Endodermal cell (in vitro differentiated cells): ENCODE measurements at regions not wholly inside any gene's neighbourhood (a gene's known extent, or its start where the extent isn't known, plus 50 kb on each side); places are given as distances from the start of the nearest gene placed in this dataset.

Experiments used
- DNase-seq: peaks from one replicate; pipeline ENCODE4 v3.0.0-alpha.2; 2017
- H3K27ac ChIP-seq: 2 replicates; pipeline ENCODE4 v1.5.1; 2013; ENCODE audit warnings: mild to moderate bottlenecking, low read depth, low read length, moderate library complexity
- H3K27me3 ChIP-seq: 2 replicates; pipeline ENCODE4 v1.6.1; 2013; ENCODE audit warnings: mild to moderate bottlenecking, low read length, moderate library complexity; ENCODE audit not compliant: insufficient read depth, control insufficient read depth, poor library complexity, severe bottlenecking
- H3K36me3 ChIP-seq: 2 replicates; pipeline ENCODE4 v1.7.0; 2013; ENCODE audit warnings: mild to moderate bottlenecking, low read length, moderate library complexity; ENCODE audit not compliant: control insufficient read depth, insufficient read depth
- H3K4me1 ChIP-seq: one replicate; pipeline ENCODE4 v1.7.0; 2013; ENCODE audit warnings: low read length; ENCODE audit not compliant: control insufficient read depth, insufficient read depth
- H3K4me3 ChIP-seq: 2 replicates; pipeline ENCODE4 v1.5.1; 2013; ENCODE audit warnings: mild to moderate bottlenecking, low read length, moderate library complexity
- H3K9ac ChIP-seq: 2 replicates; pipeline ENCODE4 v1.6.1; 2013; ENCODE audit warnings: mild to moderate bottlenecking, low read length, moderate library complexity; ENCODE audit not compliant: poor library complexity, severe bottlenecking; ENCODE audit errors: extremely low read depth
- H3K9me3 ChIP-seq: 2 replicates; pipeline ENCODE4 v1.6.1; 2013; ENCODE audit warnings: mild to moderate bottlenecking, low read length, moderate library complexity; ENCODE audit not compliant: control insufficient read depth
- H3K27ac Mint-ChIP-seq: 2 replicates; pipeline ENCODE4 v1.8.0; 2020; ENCODE audit warnings: mixed read lengths
- H3K27me3 Mint-ChIP-seq: 2 replicates; pipeline ENCODE4 v1.8.0; 2021; ENCODE audit warnings: mild to moderate bottlenecking, mixed read lengths; ENCODE audit not compliant: insufficient read depth
- H3K36me3 Mint-ChIP-seq: 2 replicates; pipeline ENCODE4 v1.8.0; 2020; ENCODE audit warnings: low read depth, mixed read lengths
- H3K4me1 Mint-ChIP-seq: 2 replicates; pipeline ENCODE4 v1.8.0; 2020; ENCODE audit warnings: mixed read lengths
- H3K4me3 Mint-ChIP-seq: 2 replicates; pipeline ENCODE4 v1.8.0; 2020; ENCODE audit warnings: mild to moderate bottlenecking, moderate library complexity, mixed read lengths
- H3K9me3 Mint-ChIP-seq: 2 replicates; pipeline ENCODE4 v1.8.0; 2020; ENCODE audit warnings: mild to moderate bottlenecking, mixed read lengths
- CTCF ChIP-seq: fragments of 200-600 bp; sonication (generic); conservative IDR thresholded peaks from 2 replicates; pipeline ENCODE4 v1.5.0; 2021; ENCODE audit warnings: antibody characterized with exemption, mild to moderate bottlenecking
- WGBS, 2 experiments: methylation state at CpG; one replicate each; pipeline versions ENCODE4 v1.1.5 to v1.1.7; 2013; ENCODE audit warnings: missing lambda C conversion rate in 2 of 2, mixed read lengths in 1 of 2; ENCODE audit not compliant: insufficient coverage in 1 of 2, insufficient read length in 1 of 2; 5-methylcytosine and 5-hydroxymethylcytosine counted together

- no peak overlapping the region for H3K27ac ChIP-seq
- no peak overlapping the region for H3K9ac ChIP-seq
- Mint-ChIP-seq H3K4me1 (no peaks in the 10 kb centered on the region), H3K27ac (no peak overlapping the region), H3K27me3 (no peaks in the 10 kb centered on the region), H3K9me3 (no peaks in the 10 kb centered on the region), H3K36me3 (no peaks in the 10 kb centered on the region), H3K4me3 (no peak overlapping the region)
- DNase-seq, result no peak
- H3K36me3 ChIP-seq, result no peaks in the 10 kb centered on the region
- WGBS, 2 experiments, result 100% methylated on average over 1 of the region's 1 CpG
- H3K4me1 ChIP-seq, result no peaks in the 10 kb centered on the region
- H3K27me3 ChIP-seq, result no peaks in the 10 kb centered on the region
- no peak overlapping the region for H3K4me3 ChIP-seq
- TF ChIP-seq CTCF, result no peak
- H3K9me3 ChIP-seq, result no peaks in the 10 kb centered on the region
Measured at GRCh38 chr3:55164876-55165275, 237.0 kb upstream of the LRTM1 start.

- no peaks in the 10 kb centered on the region for H3K9me3 Mint-ChIP-seq
- no peak overlapping the region for H3K4me3 Mint-ChIP-seq
- Histone ChIP-seq H3K9me3 (no peaks in the 10 kb centered on the region), H3K36me3 (no peaks in the 10 kb centered on the region), H3K27me3 (no peaks in the 10 kb centered on the region), H3K27ac (no peak overlapping the region), H3K4me3 (no peak overlapping the region), H3K9ac (no peak overlapping the region), H3K4me1 (no peaks in the 10 kb centered on the region)
- H3K27me3 Mint-ChIP-seq, result no peaks in the 10 kb centered on the region
- TF ChIP-seq CTCF, result no peak
- no peaks in the 10 kb centered on the region for H3K36me3 Mint-ChIP-seq
- H3K4me1 Mint-ChIP-seq, result no peaks in the 10 kb centered on the region
- DNase-seq, result no peak
- H3K27ac Mint-ChIP-seq, result no peak overlapping the region
Measured at GRCh38 chr3:55164191-55164590, 236.3 kb upstream of the LRTM1 start.

GRCh38 chr3:55163421-55163820 lies 235.6 kb upstream of the LRTM1 start:
- Histone ChIP-seq H3K9me3 (no peaks in the 10 kb centered on the region), H3K27ac (no peak overlapping the region), H3K27me3 (no peaks in the 10 kb centered on the region), H3K36me3 (no peaks in the 10 kb centered on the region), H3K4me1 (no peaks in the 10 kb centered on the region), H3K9ac (no peak overlapping the region), H3K4me3 (no peak overlapping the region)
- no peak for TF ChIP-seq CTCF
- no peaks in the 10 kb centered on the region for H3K9me3 Mint-ChIP-seq
- 90 to 96% methylated on average over 5 of the region's 5 CpGs for WGBS, 2 experiments
- H3K4me3 Mint-ChIP-seq, result no peak overlapping the region
- no peaks in the 10 kb centered on the region for H3K27me3 Mint-ChIP-seq
- DNase-seq, result no peak
- H3K36me3 Mint-ChIP-seq, result no peaks in the 10 kb centered on the region
- no peaks in the 10 kb centered on the region for H3K4me1 Mint-ChIP-seq
- H3K27ac Mint-ChIP-seq, result no peak overlapping the region
